Heart right ventricle (tissue), 16 donors: ENCODE measurements at regions not wholly inside any gene's neighbourhood (a gene's known extent, or its start where the extent isn't known, plus 50 kb on each side); places are given as distances from the start of the nearest gene placed in this dataset.

Experiments used
- ATAC-seq, 8 donors: fragments of 200-7000 bp; cut with Tn5 transposase; one replicate each; pipeline ENCODE4 v1.9.1; 2020; ENCODE audit warnings: mild to moderate bottlenecking in 8 of 8, moderate library complexity in 8 of 8, moderate number of reproducible peaks in 1 of 8
- DNase-seq, 2 donors: peaks; one replicate each; pipeline ENCODE4 v3.0.0-alpha.2; 2020
- H3K27ac ChIP-seq, 10 donors: fragments of 200-600 bp; sonication (generic) in 2 of 10; one replicate each; pipeline versions ENCODE4 v1.5.0 to v1.8.0; 2020 to 2022; ENCODE audit warnings: mild to moderate bottlenecking in 3 of 10
- H3K27me3 ChIP-seq, 7 donors: fragments of 200-600 bp; one replicate each; pipeline ENCODE4 v1.8.0; 2021 to 2022; ENCODE audit warnings: mild to moderate bottlenecking in 2 of 7
- H3K36me3 ChIP-seq, 9 donors: fragments of 200-600 bp; sonication (generic) in 1 of 9; one replicate each; pipeline versions ENCODE4 v1.5.0 to v1.8.0; 2020 to 2022; ENCODE audit warnings: mild to moderate bottlenecking in 2 of 9
- H3K4me1 ChIP-seq, 9 donors: fragments of 200-600 bp; sonication (generic) in 1 of 9; one replicate each; pipeline versions ENCODE4 v1.5.0 to v1.8.0; 2020 to 2022; ENCODE audit warnings: mild to moderate bottlenecking in 4 of 9
- H3K4me3 ChIP-seq, 10 donors: fragments of 200-600 bp; sonication (generic) in 2 of 10; one replicate each; pipeline versions ENCODE4 v1.5.0 to v1.8.0; 2020 to 2022; ENCODE audit warnings: mild to moderate bottlenecking in 7 of 10, moderate library complexity in 2 of 10
- H3K9me3 ChIP-seq, 11 donors: fragments of 200-600 bp in 10 of 11; sonication (generic) in 2 of 11; one replicate each; pipeline versions ENCODE4 v1.5.0 to v1.8.0; 2013 to 2022; ENCODE audit warnings: mild to moderate bottlenecking in 2 of 11, control low read depth in 1 of 11, moderate library complexity in 1 of 11
- CTCF ChIP-seq, 9 donors: fragments of 200-600 bp; sonication (generic) in 2 of 9; IDR thresholded peaks; one replicate each; pipeline versions ENCODE4 v1.5.0 to v1.8.0; 2021 to 2022; ENCODE audit warnings: antibody characterized with exemption in 9 of 9, mild to moderate bottlenecking in 5 of 9, moderate library complexity in 1 of 9
- WGBS, 2 donors: extraction: QIAGEN DNeasy Blood & Tissue Kit; methylation state at CpG; one replicate each; pipeline ENCODE4 v1.1.7; 2013; ENCODE audit warnings: inconsistent platforms in 1 of 2; 5-methylcytosine and 5-hydroxymethylcytosine counted together
- intact Hi-C, 10 donors: fragments of 100-400 bp; cut with DNase I; formaldehyde crosslinking; loops; one replicate each; pipeline versions ENCODE4 v1.11.1 to v1.14.2; 2022
- donor health status: Arrhythmogenic right ventricular cardiomyopathy.
- donor health status: ischemic (EF 13 %, LVEDD 7.1; RV severe dilation, severe dysfunction).
- donor health status: healthy with polysubstance abuse.
- donor health status: DM: no; HTN: yes; CAD: no.
- donor health status: DM: no; HTN: no; CAD: no.
- donor health status: ischemic (EF 25% LVEDD 6.9; RV normal size, moderate dysfunction).
- donor health status: ischemic (EF 25% LVEDD 5.7; RV mildly dilated, moderate dysfunction).
- donor health status: healthy.
- donor health status: DM: yes; HTN: yes; CAD: no.
- donor health status: Ischemic cardiomyopathy.
- donor health status: ischemic (EF 35%, LVEDD 5.7; RV mildly dilated, moderate dysfunction).
- donor health status: nonischemic (EF 11% LVEDD 7.7; RV severe dilation, severe dysfunction).
- donor health status: DM: yes; HTN: yes; CAD: no.
- donor health status: PGD.
- donor health status: ischemic (EF 29% LVEDD 5.4; RV normal size, mild dysfunction).
- donor health status: nonischemic (EF 23%, LVEDD 6.1; RV moderate dilation, normal function).

GRCh38 chr9:1411826-1412225 is 361.7 kb downstream of the DMRT2 start:
- intact Hi-C loops, result loop anchor here in 2 of 10 donors (10.0 kb wide), 1 partner anchor 57 kb away; no protein-coding TSS in a partner anchor
- Histone ChIP-seq H3K27ac (no peak overlapping the region), H3K27me3 (no peaks in the 10 kb centered on the region), H3K36me3 (no peaks in the 10 kb centered on the region), H3K4me1 (no peaks in the 10 kb centered on the region), H3K4me3 (no peak overlapping the region), H3K9me3 (no peaks in the 10 kb centered on the region)
- ATAC-seq (no peak), DNase-seq (no peak)
- TF ChIP-seq CTCF (IDR thresholded peaks at IDR 0.05), result no peak
- WGBS, 2 donors, result 52 to 57% methylated on average over 2 of the region's 2 CpGs

GRCh38 chr9:1414711-1415131 is 364.6 kb downstream of the DMRT2 start:
- intact Hi-C loops, result loop anchor here in 2 of 10 donors (10.0 kb wide), 1 partner anchor 60 kb away; no protein-coding TSS in a partner anchor
- no peak for DNase-seq
- no peak for TF ChIP-seq CTCF (IDR thresholded peaks at IDR 0.05)
- WGBS, 2 donors, result 78 to 84% methylated on average over 2 of the region's 2 CpGs
- Histone ChIP-seq H3K9me3 (no peaks in the 10 kb centered on the region), H3K4me3 (no peak overlapping the region), H3K27me3 (no peaks in the 10 kb centered on the region), H3K36me3 (no peaks in the 10 kb centered on the region), H3K27ac (no peak overlapping the region), H3K4me1 (no peaks in the 10 kb centered on the region)
- ATAC-seq, result no peak

- no peak for ATAC-seq
These were observed 365.0 kb downstream of the DMRT2 start for GRCh38 chr9:1415146-1415545.

GRCh38 chr9:1416261-1416660 is 366.1 kb downstream of the DMRT2 start:
- WGBS, 2 donors, result 64 to 65% methylated on average over 4 of the region's 4 CpGs
- intact Hi-C loops, result loop anchor here in 2 of 10 donors (10.0 kb wide), 1 partner anchor 61 kb away; no protein-coding TSS in a partner anchor
- Histone ChIP-seq H3K36me3 (no peaks in the 10 kb centered on the region), H3K27ac (no peak overlapping the region), H3K4me3 (no peak overlapping the region), H3K9me3 (no peaks in the 10 kb centered on the region), H3K4me1 (no peaks in the 10 kb centered on the region), H3K27me3 (no peaks in the 10 kb centered on the region)
- ATAC-seq, result no peak
- no peak for DNase-seq
- TF ChIP-seq CTCF (IDR thresholded peaks at IDR 0.05), result no peak

More at GRCh38 chr9:1415146-1415545, 365.0 kb downstream of the DMRT2 start:
- Histone ChIP-seq H3K9me3 (no peaks in the 10 kb centered on the region), H3K4me3 (no peak overlapping the region), H3K4me1 (no peaks in the 10 kb centered on the region), H3K36me3 (no peaks in the 10 kb centered on the region), H3K27ac (no peak overlapping the region), H3K27me3 (no peaks in the 10 kb centered on the region)
- 73 to 79% methylated on average over 2 of the region's 2 CpGs for WGBS, 2 donors
- DNase-seq, result no peak
- TF ChIP-seq CTCF (IDR thresholded peaks at IDR 0.05), result no peak
- intact Hi-C loops, result loop anchor here in 2 of 10 donors (10.0 kb wide), 1 partner anchor 60 kb away; no protein-coding TSS in a partner anchor
